ENCODE measurements at regions not wholly inside any gene's neighbourhood (a gene's known extent, or its start where the extent isn't known, plus 50 kb on each side); places are given as distances from the start of the nearest gene placed in this dataset.

DNA sequence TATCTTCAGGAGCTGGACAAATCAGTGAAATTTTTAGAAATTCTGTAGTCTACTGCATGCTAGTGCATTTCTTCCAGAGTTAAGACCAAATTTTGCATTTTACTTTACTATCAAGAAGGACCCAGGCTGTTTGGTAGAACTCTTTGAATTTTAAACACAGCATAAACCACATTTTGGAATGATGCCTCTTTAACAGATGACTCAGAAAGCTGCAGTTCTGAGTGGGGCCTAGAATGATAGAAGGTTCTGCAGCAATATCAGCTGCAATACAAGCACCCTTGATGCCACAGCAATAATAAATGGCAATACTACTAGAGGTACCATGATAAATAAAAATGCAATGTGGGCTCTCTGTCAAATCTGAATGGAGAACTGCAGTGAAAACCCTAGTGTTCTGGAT, 198.7 kb downstream of the TMA16 start (continued):
- TF ChIP-seq, protein P1, sequence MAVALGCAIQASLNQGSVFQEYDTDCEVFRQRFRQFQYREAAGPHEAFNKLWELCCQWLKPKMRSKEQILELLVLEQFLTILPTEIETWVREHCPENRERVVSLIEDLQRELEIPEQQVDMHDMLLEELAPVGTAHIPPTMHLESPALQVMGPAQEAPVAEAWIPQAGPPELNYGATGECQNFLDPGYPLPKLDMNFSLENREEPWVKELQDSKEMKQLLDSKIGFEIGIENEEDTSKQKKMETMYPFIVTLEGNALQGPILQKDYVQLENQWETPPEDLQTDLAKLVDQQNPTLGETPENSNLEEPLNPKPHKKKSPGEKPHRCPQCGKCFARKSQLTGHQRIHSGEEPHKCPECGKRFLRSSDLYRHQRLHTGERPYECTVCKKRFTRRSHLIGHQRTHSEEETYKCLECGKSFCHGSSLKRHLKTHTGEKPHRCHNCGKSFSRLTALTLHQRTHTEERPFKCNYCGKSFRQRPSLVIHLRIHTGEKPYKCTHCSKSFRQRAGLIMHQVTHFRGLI (tag by site-specific recombination; IDR thresholded peaks at IDR 0.05) = no peak
- TF ChIP-seq TRIM28 (IDR thresholded peaks at IDR 0.05; ENCODE audit: borderline replicate concordance, low read length) (no peak), ZNF549 (tag by site-specific recombination; IDR thresholded peaks at IDR 0.05) (no peak), GLI2 (tag by site-specific recombination; IDR thresholded peaks at IDR 0.05; ENCODE audit: borderline replicate concordance, low read depth) (no peak), ZNF701 (tag by site-specific recombination; IDR thresholded peaks at IDR 0.05) (no peak), ZNF830 (tag by site-specific recombination; IDR thresholded peaks at IDR 0.05; ENCODE audit: low read depth) (no peak), TSHZ1 (tag by site-specific recombination; IDR thresholded peaks at IDR 0.05; ENCODE audit: borderline replicate concordance) (no peak), ZNF510 (tag by site-specific recombination; IDR thresholded peaks at IDR 0.05; ENCODE audit: insufficient replicate concordance) (no peak)
- TF ChIP-seq, protein P2, sequence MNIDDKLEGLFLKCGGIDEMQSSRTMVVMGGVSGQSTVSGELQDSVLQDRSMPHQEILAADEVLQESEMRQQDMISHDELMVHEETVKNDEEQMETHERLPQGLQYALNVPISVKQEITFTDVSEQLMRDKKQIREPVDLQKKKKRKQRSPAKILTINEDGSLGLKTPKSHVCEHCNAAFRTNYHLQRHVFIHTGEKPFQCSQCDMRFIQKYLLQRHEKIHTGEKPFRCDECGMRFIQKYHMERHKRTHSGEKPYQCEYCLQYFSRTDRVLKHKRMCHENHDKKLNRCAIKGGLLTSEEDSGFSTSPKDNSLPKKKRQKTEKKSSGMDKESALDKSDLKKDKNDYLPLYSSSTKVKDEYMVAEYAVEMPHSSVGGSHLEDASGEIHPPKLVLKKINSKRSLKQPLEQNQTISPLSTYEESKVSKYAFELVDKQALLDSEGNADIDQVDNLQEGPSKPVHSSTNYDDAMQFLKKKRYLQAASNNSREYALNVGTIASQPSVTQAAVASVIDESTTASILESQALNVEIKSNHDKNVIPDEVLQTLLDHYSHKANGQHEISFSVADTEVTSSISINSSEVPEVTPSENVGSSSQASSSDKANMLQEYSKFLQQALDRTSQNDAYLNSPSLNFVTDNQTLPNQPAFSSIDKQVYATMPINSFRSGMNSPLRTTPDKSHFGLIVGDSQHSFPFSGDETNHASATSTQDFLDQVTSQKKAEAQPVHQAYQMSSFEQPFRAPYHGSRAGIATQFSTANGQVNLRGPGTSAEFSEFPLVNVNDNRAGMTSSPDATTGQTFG (tag by site-specific recombination; IDR thresholded peaks at IDR 0.05; ENCODE audit: borderline replicate concordance) = no peak

GRCh38 chr4:163693776-163694175, 199.3 kb downstream of the TMA16 start:
- ChIA-PET CTCF (no interaction called here), POLR2A (no interaction called here)
- no peak for TF ChIP-seq ZNF501 (tag by site-specific recombination; IDR thresholded peaks at IDR 0.05)
- TF ChIP-seq ZNF2 (tag by site-specific recombination; IDR thresholded peaks at IDR 0.05) = no peak
- TF ChIP-seq ZBTB20 (tag by site-specific recombination; IDR thresholded peaks at IDR 0.05) = no peak
- TF ChIP-seq ZSCAN23 (tag by site-specific recombination; IDR thresholded peaks at IDR 0.05) = no peak
- TF ChIP-seq ZNF571 (tag by site-specific recombination; IDR thresholded peaks at IDR 0.05) = no peak
- no peak for TF ChIP-seq ZNF133 (tag by site-specific recombination; IDR thresholded peaks at IDR 0.05)
- no peak for TF ChIP-seq KLF1 (tag by site-specific recombination; IDR thresholded peaks at IDR 0.05)
- TF ChIP-seq ZNF426 (tag by site-specific recombination; IDR thresholded peaks at IDR 0.05) = no peak
- TF ChIP-seq BCL11A (tag by site-specific recombination; IDR thresholded peaks at IDR 0.05; ENCODE audit: low read depth) = no peak
- TF ChIP-seq ZNF274 (IDR thresholded peaks at IDR 0.05; ENCODE audit: low read length) = no peak
- no peak for TF ChIP-seq ZNF274 (tag by site-specific recombination; IDR thresholded peaks at IDR 0.05; ENCODE audit: borderline replicate concordance)
- TF ChIP-seq ZBTB8A (tag by site-specific recombination; IDR thresholded peaks at IDR 0.05) = no peak
- no peak for TF ChIP-seq ZNF707 (tag by site-specific recombination; IDR thresholded peaks at IDR 0.05)
- no peak for TF ChIP-seq KLF17 (tag by site-specific recombination; IDR thresholded peaks at IDR 0.05)
- no peak for TF ChIP-seq SP7 (tag by site-specific recombination; IDR thresholded peaks at IDR 0.05)
- TF ChIP-seq ZNF600 (tag by site-specific recombination; IDR thresholded peaks at IDR 0.05) = no peak
- TF ChIP-seq TRIM28 (IDR thresholded peaks at IDR 0.05; ENCODE audit: borderline replicate concordance, low read length) = no peak
- no peak for TF ChIP-seq ZNF157 (tag by site-specific recombination; IDR thresholded peaks at IDR 0.05)
- no peak for TF ChIP-seq WT1 (tag by site-specific recombination; IDR thresholded peaks at IDR 0.05)
- no peak for TF ChIP-seq ZNF791 (tag by site-specific recombination; IDR thresholded peaks at IDR 0.05)
- Histone ChIP-seq H3K9me3 (ENCODE audit: control insufficient read depth, insufficient read depth, low read depth, low read length) (no peaks in the 10 kb centered on the region), H3K4me3 (ENCODE audit: low read depth, low read length) (no peak overlapping the region), H3K4me1 (ENCODE audit: control insufficient read depth, insufficient read depth, low read length) (no peaks in the 10 kb centered on the region), H3K36me3 (ENCODE audit: control insufficient read depth in 2 of 2, insufficient read depth in 1 of 2, low read length in 2 of 2) (no peaks in the 10 kb centered on the region), H3K27ac (ENCODE audit: extremely low read depth, low read depth, low read length) (no peak overlapping the region)
